Heart left ventricle (tissue), 16 donors: ENCODE measurements at regions not wholly inside any gene's neighbourhood (a gene's known extent, or its start where the extent isn't known, plus 50 kb on each side); places are given as distances from the start of the nearest gene placed in this dataset.

Source experiments
- ATAC-seq, 4 donors: fragments of 200-7000 bp; cut with Tn5 transposase; one replicate each; pipeline ENCODE4 v1.9.1; 2020 to 2022; ENCODE audit warnings: moderate library complexity in 4 of 4, mild to moderate bottlenecking in 3 of 4, moderate number of reproducible peaks in 1 of 4
- DNase-seq, 5 donors: peaks; one replicate each; pipeline ENCODE4 v3.0.0-alpha.2; 2020
- H3K27ac ChIP-seq, 12 donors: fragments of 200-600 bp; sonication (generic) in 4 of 12; one replicate each; pipeline versions ENCODE4 v1.5.0 to v1.8.0; 2016 to 2022; ENCODE audit warnings: mild to moderate bottlenecking in 2 of 12
- H3K27me3 ChIP-seq, 9 donors: fragments of 200-600 bp; sonication (generic) in 2 of 9; one replicate each; pipeline versions ENCODE4 v1.5.1 to v1.8.0; 2016 to 2022; ENCODE audit warnings: mild to moderate bottlenecking in 3 of 9
- H3K36me3 ChIP-seq, 9 donors: fragments of 200-600 bp; sonication (generic) in 2 of 9; one replicate each; pipeline versions ENCODE4 v1.5.0 to v1.8.0; 2018 to 2022; ENCODE audit warnings: mild to moderate bottlenecking in 2 of 9
- H3K4me1 ChIP-seq, 12 donors: fragments of 200-600 bp; sonication (generic) in 4 of 12; one replicate each; pipeline versions ENCODE4 v1.5.0 to v1.8.0; 2016 to 2022; ENCODE audit warnings: mild to moderate bottlenecking in 3 of 12
- H3K4me3 ChIP-seq, 12 donors: fragments of 200-600 bp; sonication (generic) in 4 of 12; one replicate each; pipeline versions ENCODE4 v1.5.0 to v1.8.0; 2017 to 2022; ENCODE audit warnings: mild to moderate bottlenecking in 9 of 12, moderate library complexity in 4 of 12
- H3K9me3 ChIP-seq, 12 donors: fragments of 200-600 bp; sonication (generic) in 4 of 12; one replicate each; pipeline versions ENCODE4 v1.5.0 to v1.8.0; 2016 to 2022; ENCODE audit warnings: mild to moderate bottlenecking in 1 of 12
- POLR2A ChIP-seq, 2 donors: fragments of 450-650 bp; IDR thresholded peaks; one replicate each; pipeline ENCODE4 v1.6.1; 2017; ENCODE audit warnings: antibody characterized with exemption in 2 of 2, mild to moderate bottlenecking in 2 of 2, moderate library complexity in 2 of 2
- WGBS, 4 donors: extraction: QIAGEN DNeasy Blood & Tissue Kit in 2 of 4; methylation state at CpG; one replicate each; pipeline versions ENCODE4 v1.1.5 to v1.1.7; 2013 to 2018; 5-methylcytosine and 5-hydroxymethylcytosine counted together
- intact Hi-C, 10 donors: fragments of 100-400 bp; cut with DNase I; formaldehyde crosslinking; loops; one replicate each; pipeline versions ENCODE4 v1.11.1 to v1.14.2; 2022
- TF ChIP-seq, protein P1 (sequence below), 12 donors: fragments of 200-600 bp; sonication (generic) in 4 of 12; IDR thresholded peaks; one replicate each; pipeline versions ENCODE4 v1.5.0 to v1.8.0; 2018 to 2022; ENCODE audit warnings: antibody characterized with exemption in 12 of 12, mild to moderate bottlenecking in 5 of 12
- donor health status: ischemic (EF 13 %, LVEDD 7.1; RV severe dilation, severe dysfunction).
- donor health status: healthy with polysubstance abuse.
- donor health status: DM: no; HTN: yes; CAD: no.
- donor health status: DM: no; HTN: no; CAD: no.
- donor health status: ischemic (EF 25% LVEDD 6.9; RV normal size, moderate dysfunction).
- donor health status: ischemic (EF 25% LVEDD 5.7; RV mildly dilated, moderate dysfunction).
- donor health status: healthy.
- donor health status: DM: yes; HTN: yes; CAD: no.
- donor health status: ischemic (EF 35%, LVEDD 5.7; RV mildly dilated, moderate dysfunction).
- donor health status: nonischemic (EF 11% LVEDD 7.7; RV severe dilation, severe dysfunction).
- donor health status: DM: yes; HTN: yes; CAD: no.
- donor health status: PGD.
- donor health status: ischemic (EF 29% LVEDD 5.4; RV normal size, mild dysfunction).
- donor health status: nonischemic (EF 23%, LVEDD 6.1; RV moderate dilation, normal function).

GRCh38 chr13:70249332-70250064, 141.2 kb upstream of the KLHL1 start:
- Histone ChIP-seq H3K4me3 (no peak overlapping the region), H3K9me3 (peaks cover 0 to 3% (median 0%) of the 10 kb centered on the region in 12 donors), H3K4me1 (no peaks in the 10 kb centered on the region), H3K27me3 (no peaks in the 10 kb centered on the region), H3K36me3 (no peaks in the 10 kb centered on the region), H3K27ac (no peak overlapping the region)
- ATAC-seq (no peak), DNase-seq (no peak)
- WGBS, 4 donors, result 83 to 91% (median 89%) methylated on average over 7 to 8 of the region's 8 CpGs
- intact Hi-C loops, result no loop called here
- TF ChIP-seq, protein P1, sequence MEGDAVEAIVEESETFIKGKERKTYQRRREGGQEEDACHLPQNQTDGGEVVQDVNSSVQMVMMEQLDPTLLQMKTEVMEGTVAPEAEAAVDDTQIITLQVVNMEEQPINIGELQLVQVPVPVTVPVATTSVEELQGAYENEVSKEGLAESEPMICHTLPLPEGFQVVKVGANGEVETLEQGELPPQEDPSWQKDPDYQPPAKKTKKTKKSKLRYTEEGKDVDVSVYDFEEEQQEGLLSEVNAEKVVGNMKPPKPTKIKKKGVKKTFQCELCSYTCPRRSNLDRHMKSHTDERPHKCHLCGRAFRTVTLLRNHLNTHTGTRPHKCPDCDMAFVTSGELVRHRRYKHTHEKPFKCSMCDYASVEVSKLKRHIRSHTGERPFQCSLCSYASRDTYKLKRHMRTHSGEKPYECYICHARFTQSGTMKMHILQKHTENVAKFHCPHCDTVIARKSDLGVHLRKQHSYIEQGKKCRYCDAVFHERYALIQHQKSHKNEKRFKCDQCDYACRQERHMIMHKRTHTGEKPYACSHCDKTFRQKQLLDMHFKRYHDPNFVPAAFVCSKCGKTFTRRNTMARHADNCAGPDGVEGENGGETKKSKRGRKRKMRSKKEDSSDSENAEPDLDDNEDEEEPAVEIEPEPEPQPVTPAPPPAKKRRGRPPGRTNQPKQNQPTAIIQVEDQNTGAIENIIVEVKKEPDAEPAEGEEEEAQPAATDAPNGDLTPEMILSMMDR (IDR thresholded peaks at IDR 0.05), result no peak
- TF ChIP-seq POLR2A (IDR thresholded peaks at IDR 0.05), result no peak

- H3K27me3 ChIP-seq, result no peaks in the 10 kb centered on the region
- no peak for TF ChIP-seq POLR2A (IDR thresholded peaks at IDR 0.05)
- TF ChIP-seq, protein P1 (IDR thresholded peaks at IDR 0.05), result no peak
- H3K9me3 ChIP-seq, result peaks cover 0 to 24% (median 4%) of the 10 kb centered on the region in 12 donors
- H3K27ac ChIP-seq, result no peak overlapping the region
- no peaks in the 10 kb centered on the region for H3K36me3 ChIP-seq
- H3K4me3 ChIP-seq, result no peak overlapping the region
- no peaks in the 10 kb centered on the region for H3K4me1 ChIP-seq
- DNase-seq (no peak), ATAC-seq (no peak)
- intact Hi-C loops, result no loop called here
Measured at GRCh38 chr13:70237131-70237530, 128.9 kb upstream of the KLHL1 start.

- Histone ChIP-seq H3K27me3 (no peaks in the 10 kb centered on the region), H3K4me3 (no peak overlapping the region), H3K27ac (no peak overlapping the region), H3K9me3 (peaks cover 0 to 24% (median 4%) of the 10 kb centered on the region in 12 donors), H3K36me3 (no peaks in the 10 kb centered on the region), H3K4me1 (no peaks in the 10 kb centered on the region)
- WGBS, 4 donors, result 83 to 92% (median 86%) methylated on average over 2 of the region's 2 CpGs
- ATAC-seq (no peak), DNase-seq (no peak)
- intact Hi-C loops, result no loop called here
- TF ChIP-seq, protein P1 (IDR thresholded peaks at IDR 0.05), result no peak
- no peak for TF ChIP-seq POLR2A (IDR thresholded peaks at IDR 0.05)
Measured at GRCh38 chr13:70235565-70235964, 127.3 kb upstream of the KLHL1 start.

DNA sequence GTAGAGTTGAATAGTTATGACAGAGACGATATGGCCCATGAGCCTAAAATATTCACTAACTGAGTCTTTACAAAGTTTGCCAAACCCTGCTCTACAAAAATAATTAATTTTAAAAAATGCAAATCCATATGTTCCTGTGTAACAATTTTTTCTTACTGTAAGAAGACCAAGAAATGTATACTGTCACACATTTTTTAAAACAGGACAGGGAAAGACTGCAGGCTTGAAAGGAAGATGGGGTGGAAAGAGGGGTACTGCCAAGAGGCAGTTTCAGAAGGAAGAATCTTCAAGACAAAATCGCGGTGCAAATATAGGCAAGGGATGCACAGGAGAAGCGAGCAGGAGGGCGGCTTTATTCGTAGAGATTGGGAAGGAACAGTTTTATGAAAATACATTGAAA, 115.7 kb upstream of the KLHL1 start:
- H3K4me1 ChIP-seq, result no peaks in the 10 kb centered on the region
- H3K36me3 ChIP-seq, result no peaks in the 10 kb centered on the region
- H3K9me3 ChIP-seq, result no peaks in the 10 kb centered on the region
- no peak overlapping the region for H3K4me3 ChIP-seq
- DNase-seq (no peak), ATAC-seq (no peak)
- H3K27me3 ChIP-seq, result no peaks in the 10 kb centered on the region
- TF ChIP-seq POLR2A (IDR thresholded peaks at IDR 0.05), result no peak
- TF ChIP-seq, protein P1 (IDR thresholded peaks at IDR 0.05), result no peak
- no peak overlapping the region for H3K27ac ChIP-seq
- 92 to 94% (median 93%) methylated on average over 6 of the region's 6 CpGs for WGBS, 4 donors
- intact Hi-C loops, result no loop called here
